ENCODE measurements at regions not wholly inside any gene's neighbourhood (a gene's known extent, or its start where the extent isn't known, plus 50 kb on each side); places are given as distances from the start of the nearest gene placed in this dataset.
A peak's percentile ranks its signal among the peaks of the same experiment; 100 is the strongest.
"Not testable (repeated sequence)": the region's sequence is repeated elsewhere in the genome, so short reads cannot be mapped to it uniquely, and the experiment has no call there.

DNA sequence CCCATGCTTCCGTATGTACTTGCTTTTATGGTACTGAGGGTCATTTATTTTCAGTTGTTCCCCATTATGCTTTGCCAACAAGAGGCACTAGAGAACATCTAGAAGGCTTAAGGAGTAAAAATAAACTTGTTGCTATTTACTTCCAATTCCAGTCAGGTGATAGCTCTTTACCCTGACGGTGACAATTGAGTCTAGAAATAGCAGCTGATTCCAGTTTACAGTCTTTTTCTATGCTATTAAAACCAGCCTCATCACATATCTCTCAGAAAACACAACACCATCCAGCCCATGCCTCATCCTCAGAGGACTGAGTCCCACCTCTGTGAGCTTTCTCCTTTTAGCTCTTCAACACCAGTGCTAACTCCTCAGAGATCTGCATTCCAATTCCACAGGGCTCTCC lies 327.0 kb downstream of the GPD2 start:
- Mint-ChIP-seq H3K4me1 (ENCODE audit: low read depth) (no peaks in the 10 kb centered on the region), H3K27me3 (ENCODE audit: low read depth) (no peaks in the 10 kb centered on the region), H3K9me3 (peaks cover 0 to 4% of the 10 kb centered on the region in 2 donors), H3K36me3 (ENCODE audit: insufficient read depth in 2 of 2) (no peaks in the 10 kb centered on the region), H3K4me3 (no peak overlapping the region), H3K27ac (no peak overlapping the region)
- no peak for ATAC-seq (replicated peaks in 1 of 2)
- DNase-seq, result no peak

DNA sequence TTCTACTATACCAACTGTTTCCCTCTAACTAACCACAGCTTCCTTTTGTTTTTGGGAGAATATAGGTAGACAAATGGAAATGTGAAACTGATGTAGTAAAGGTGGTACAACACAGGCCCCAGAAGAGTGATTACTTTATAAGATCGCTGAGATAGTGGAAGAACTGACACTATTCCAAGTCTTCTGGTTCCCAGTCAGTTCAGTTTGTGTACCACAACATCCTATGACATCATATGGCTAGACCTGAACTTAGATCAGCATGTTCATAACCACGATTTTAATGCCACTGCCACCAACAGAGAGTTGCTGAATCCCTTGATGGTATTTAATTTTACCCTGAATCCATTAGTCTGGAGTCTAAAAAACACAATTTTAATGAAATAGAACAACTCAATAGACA lies 328.9 kb downstream of the GPD2 start:
- ATAC-seq (replicated peaks in 1 of 2) (no peak), DNase-seq (no peak)
- no peaks in the 10 kb centered on the region for H3K4me1 Mint-ChIP-seq (ENCODE audit: low read depth)
- no peak overlapping the region for H3K27ac Mint-ChIP-seq
- H3K27me3 Mint-ChIP-seq (ENCODE audit: low read depth), result no peaks in the 10 kb centered on the region
- H3K4me3 Mint-ChIP-seq, result no peak overlapping the region
- peaks cover 1 to 7% of the 10 kb centered on the region in 2 donors for H3K9me3 Mint-ChIP-seq
- no peaks in the 10 kb centered on the region for H3K36me3 Mint-ChIP-seq (ENCODE audit: insufficient read depth in 2 of 2)

DNA sequence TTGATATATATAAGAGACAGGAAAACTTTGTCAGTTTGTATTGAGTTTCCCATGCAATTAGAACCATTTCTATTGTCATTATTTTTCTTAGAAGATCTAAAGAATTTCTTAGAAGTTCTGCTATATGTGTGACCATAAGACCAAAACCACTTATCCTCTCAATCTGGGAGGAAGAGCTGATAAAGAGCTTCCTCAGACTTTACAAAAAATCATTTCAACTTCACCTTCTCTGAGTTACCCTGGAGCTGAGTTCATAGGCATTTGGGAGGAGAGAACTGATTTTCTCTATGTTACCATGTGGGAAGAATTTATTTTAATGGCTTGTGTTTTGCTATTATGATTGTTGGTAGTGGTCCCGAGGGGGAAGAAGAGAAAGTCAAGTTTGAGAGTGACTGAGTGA lies 329.3 kb downstream of the GPD2 start:
- Mint-ChIP-seq H3K36me3 (ENCODE audit: insufficient read depth in 2 of 2) (no peaks in the 10 kb centered on the region), H3K4me3 (no peak overlapping the region), H3K4me1 (ENCODE audit: low read depth) (no peaks in the 10 kb centered on the region), H3K9me3 (peaks cover 1 to 7% of the 10 kb centered on the region in 2 donors), H3K27ac (no peak overlapping the region), H3K27me3 (ENCODE audit: low read depth) (no peaks in the 10 kb centered on the region)
- no peak for DNase-seq
- ATAC-seq (replicated peaks in 1 of 2), result no peak

DNA sequence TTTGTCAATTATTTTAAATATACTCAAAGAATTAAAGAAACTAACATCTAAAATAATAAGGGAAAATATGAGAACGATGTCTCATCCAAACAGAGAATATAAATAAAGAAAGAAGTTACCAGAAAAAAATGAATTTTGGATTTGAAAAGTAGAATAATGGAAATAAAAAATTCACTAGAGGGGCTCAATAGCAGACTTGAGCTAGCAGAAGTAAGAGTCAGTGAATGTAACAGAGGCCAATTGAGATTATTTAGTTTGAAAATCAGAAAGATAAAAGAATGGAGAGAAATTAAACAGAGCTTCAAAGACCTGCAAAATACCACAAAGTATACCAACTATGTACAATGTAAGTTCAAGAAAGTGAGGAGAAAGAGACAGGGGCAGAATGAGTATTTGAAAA lies 333.6 kb downstream of the GPD2 start:
- no peak for ATAC-seq (replicated peaks in 1 of 2)
- DNase-seq, result no peak
- no peaks in the 10 kb centered on the region for H3K36me3 Mint-ChIP-seq (ENCODE audit: insufficient read depth in 2 of 2)
- H3K9me3 Mint-ChIP-seq, result peaks cover 1 to 4% of the 10 kb centered on the region in 2 donors
- H3K27ac Mint-ChIP-seq, result no peak overlapping the region
- no peak overlapping the region for H3K4me3 Mint-ChIP-seq
- no peaks in the 10 kb centered on the region for H3K4me1 Mint-ChIP-seq (ENCODE audit: low read depth)
- no peaks in the 10 kb centered on the region for H3K27me3 Mint-ChIP-seq (ENCODE audit: low read depth)

DNA sequence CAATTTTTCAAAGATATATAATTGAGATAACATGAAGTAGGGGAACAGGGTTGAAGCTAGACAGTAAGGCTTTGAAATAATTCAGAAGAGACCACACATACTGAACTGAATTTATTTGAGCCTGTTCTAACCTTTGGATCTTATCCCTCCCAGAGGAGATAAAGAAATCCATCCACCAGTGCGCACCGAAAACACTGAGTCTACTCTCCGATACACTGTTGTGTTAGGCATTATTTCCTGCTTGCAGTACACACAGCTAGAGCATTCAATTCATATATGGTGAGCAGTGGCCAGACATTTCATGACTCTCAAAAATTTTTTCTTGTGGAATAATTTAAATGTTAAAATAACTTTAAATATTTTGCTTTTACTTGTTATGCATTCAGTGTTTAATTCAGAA lies 342.7 kb downstream of the GPD2 start:
- Mint-ChIP-seq H3K27ac (no peak overlapping the region), H3K9me3 (peaks cover 0 to 1% of the 10 kb centered on the region in 2 donors), H3K36me3 (ENCODE audit: insufficient read depth in 2 of 2) (no peaks in the 10 kb centered on the region), H3K27me3 (ENCODE audit: low read depth) (no peaks in the 10 kb centered on the region), H3K4me3 (no peak overlapping the region), H3K4me1 (ENCODE audit: low read depth) (no peaks in the 10 kb centered on the region)
- DNase-seq (no peak), ATAC-seq (replicated peaks in 1 of 2) (no peak)

DNA sequence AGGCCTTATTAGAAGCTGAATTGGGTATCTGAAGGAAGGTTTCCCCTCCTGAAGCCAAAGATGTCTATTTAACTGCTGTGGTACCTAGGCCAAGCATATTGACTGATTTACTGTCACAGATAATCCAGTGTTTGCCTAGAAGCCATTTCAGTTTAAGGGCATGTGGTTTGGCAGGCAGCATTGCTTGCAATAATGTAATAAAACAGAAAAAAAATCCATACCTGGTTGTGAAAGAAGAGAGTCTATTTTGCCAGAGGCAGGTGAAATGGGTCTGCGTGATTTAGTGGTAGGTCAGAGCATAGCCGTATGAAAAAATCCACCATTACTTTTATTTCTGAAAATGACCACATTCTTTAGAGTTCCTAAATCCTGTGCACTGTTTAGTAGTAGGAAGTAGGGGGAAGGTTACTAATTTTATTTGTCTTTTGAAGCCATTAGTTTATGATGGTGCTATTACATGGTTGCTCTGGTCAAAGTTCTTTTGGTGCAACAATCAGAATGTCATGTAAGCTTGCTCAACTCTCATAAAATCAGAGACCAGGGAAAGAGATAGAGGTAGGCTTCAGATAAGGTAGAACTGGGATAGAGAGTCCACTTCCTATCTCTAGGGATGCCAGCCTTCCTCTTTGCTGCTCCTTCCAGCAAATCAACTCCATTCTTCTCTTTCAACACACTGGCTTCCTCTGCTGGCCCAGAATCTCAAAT lies 343.4 kb downstream of the GPD2 start:
- Mint-ChIP-seq H3K4me1 (ENCODE audit: low read depth) (no peaks in the 10 kb centered on the region), H3K27ac (no peak overlapping the region), H3K27me3 (ENCODE audit: low read depth) (no peaks in the 10 kb centered on the region), H3K4me3 (no peak overlapping the region), H3K9me3 (peaks cover 0 to 1% of the 10 kb centered on the region in 2 donors), H3K36me3 (ENCODE audit: insufficient read depth in 2 of 2) (no peaks in the 10 kb centered on the region)
- ATAC-seq (replicated peaks in 1 of 2) (no peak), DNase-seq (no peak)

DNA sequence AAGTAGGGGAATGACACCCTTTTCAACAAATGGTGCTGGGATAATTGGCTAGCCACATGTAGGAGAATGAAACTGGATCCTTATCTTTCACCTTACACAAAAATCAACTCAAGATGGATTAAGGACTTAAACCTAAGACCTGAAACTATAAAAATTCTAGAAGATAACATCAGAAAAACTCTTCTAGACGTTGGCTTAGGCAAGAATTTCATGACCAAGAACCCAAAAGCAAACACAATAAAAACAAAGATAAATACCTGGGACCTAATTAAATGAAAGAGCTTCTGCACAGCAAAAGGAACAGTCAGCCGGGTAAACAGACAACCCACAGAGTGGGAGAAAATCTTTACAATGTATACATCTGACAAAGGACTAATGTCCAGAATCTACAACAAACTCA lies 345.5 kb downstream of the GPD2 start:
- H3K36me3 Mint-ChIP-seq (ENCODE audit: insufficient read depth in 2 of 2); ATAC-seq (replicated peaks in 1 of 2); H3K27ac Mint-ChIP-seq; DNase-seq; H3K27me3 Mint-ChIP-seq (ENCODE audit: low read depth); H3K4me3 Mint-ChIP-seq; H3K4me1 Mint-ChIP-seq (ENCODE audit: low read depth); H3K9me3 Mint-ChIP-seq: not testable (repeated sequence)

DNA sequence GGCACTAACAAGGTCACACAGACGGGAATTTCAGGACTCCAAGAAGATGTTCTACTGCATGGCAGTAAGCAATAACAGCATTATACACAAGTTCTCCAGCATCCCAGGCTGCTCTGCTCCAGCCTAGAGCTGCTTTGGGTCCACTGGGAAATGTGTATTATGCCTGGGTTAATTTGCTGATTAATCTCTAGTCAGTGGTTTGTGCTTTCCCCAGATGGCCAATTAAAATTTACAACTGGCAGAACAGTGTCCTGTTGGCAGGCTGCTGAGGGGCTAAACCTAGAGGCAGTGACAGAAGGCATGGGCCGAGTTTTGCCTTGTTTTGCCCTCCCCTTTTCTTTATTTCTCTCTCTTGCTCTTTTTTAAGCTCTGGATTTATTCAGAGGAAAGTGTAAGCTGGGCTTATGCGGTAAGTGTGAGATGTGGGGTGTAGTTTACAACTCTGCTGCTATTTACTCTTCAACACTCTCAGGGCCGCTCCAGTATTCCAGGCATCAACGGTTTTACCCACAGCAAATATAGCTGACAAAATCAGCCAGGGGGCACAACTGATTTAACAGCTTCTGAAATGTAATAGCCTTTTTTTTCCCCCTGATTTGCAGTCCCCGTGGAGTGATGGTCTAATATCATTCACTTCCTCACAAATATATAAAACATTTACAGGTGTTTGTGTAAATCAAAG lies 348.0 kb downstream of the GPD2 start:
- ATAC-seq (replicated peaks in 1 of 2) (no peak), DNase-seq (no peak)
- no peak overlapping the region for H3K4me3 Mint-ChIP-seq
- H3K36me3 Mint-ChIP-seq (ENCODE audit: insufficient read depth in 2 of 2), result no peaks in the 10 kb centered on the region
- peaks cover 0 to 1% of the 10 kb centered on the region in 2 donors for H3K9me3 Mint-ChIP-seq
- H3K4me1 Mint-ChIP-seq (ENCODE audit: low read depth), result no peaks in the 10 kb centered on the region
- H3K27me3 Mint-ChIP-seq (ENCODE audit: low read depth), result no peaks in the 10 kb centered on the region
- H3K27ac Mint-ChIP-seq, result no peak overlapping the region

DNA sequence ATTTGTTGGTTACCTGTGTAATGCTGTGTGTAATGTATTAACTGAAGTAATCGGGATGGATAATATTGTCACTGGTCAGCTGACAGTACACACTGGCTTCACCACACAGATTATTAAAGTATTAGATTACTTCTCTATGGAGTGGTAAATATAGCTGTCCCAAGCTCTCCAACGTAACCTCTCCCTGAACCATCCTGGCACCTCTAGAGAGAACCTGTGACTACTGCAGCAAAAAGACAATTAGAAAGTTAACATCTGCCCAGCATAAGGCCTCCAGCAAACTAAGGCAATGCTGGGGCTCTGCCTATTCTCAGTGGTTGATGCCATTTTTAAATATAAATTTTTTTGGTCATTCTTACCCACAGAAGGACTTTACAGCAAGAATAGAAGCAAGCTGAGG lies 351.3 kb downstream of the GPD2 start:
- peaks cover 0 to 1% of the 10 kb centered on the region in 2 donors for H3K9me3 Mint-ChIP-seq
- H3K27me3 Mint-ChIP-seq (ENCODE audit: low read depth), result no peaks in the 10 kb centered on the region
- H3K36me3 Mint-ChIP-seq (ENCODE audit: insufficient read depth in 2 of 2), result no peaks in the 10 kb centered on the region
- no peak for DNase-seq
- H3K4me1 Mint-ChIP-seq (ENCODE audit: low read depth), result no peaks in the 10 kb centered on the region
- ATAC-seq (replicated peaks in 1 of 2), result no peak
- no peak overlapping the region for H3K27ac Mint-ChIP-seq
- H3K4me3 Mint-ChIP-seq, result no peak overlapping the region

DNA sequence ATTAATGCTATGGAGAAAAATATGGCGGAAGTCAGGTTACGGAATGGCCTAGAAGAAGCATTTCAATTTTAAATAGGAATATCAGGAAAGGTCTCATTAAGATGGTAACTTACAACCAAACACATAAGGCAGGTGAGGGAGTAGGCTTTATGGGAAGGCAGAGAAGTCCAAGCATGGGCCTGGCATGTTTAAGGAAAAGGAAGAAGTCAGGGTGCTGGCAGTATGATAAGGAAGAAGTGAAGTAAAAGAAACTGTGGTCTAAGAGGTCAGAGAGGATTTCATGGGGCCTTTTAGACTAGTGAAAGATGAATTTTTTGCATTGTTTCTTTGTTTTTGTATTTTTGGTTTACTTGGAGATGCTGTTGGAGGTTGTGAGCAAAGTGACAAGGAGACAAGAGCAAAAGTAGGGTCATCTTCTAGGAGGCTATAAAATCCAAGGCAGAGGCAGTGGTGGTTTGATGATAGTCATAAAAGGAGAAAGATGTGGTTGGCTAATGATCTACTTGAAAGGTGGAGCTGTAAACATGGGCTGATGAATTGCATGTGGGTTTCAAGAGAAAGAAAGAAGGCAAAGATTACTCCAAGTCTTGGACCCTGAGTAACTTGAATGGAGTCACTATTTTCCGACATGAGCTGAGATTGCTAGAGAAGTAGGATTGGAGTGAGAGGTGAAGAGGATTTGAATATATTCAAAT lies 354.3 kb downstream of the GPD2 start:
- ATAC-seq (replicated peaks in 1 of 2), result no peak
- DNase-seq, result no peak
- Mint-ChIP-seq H3K27ac (no peak overlapping the region), H3K9me3 (peaks cover 0 to 1% of the 10 kb centered on the region in 2 donors), H3K27me3 (ENCODE audit: low read depth) (no peaks in the 10 kb centered on the region), H3K4me1 (ENCODE audit: low read depth) (no peaks in the 10 kb centered on the region), H3K36me3 (ENCODE audit: insufficient read depth in 2 of 2) (no peaks in the 10 kb centered on the region), H3K4me3 (no peak overlapping the region)

DNA sequence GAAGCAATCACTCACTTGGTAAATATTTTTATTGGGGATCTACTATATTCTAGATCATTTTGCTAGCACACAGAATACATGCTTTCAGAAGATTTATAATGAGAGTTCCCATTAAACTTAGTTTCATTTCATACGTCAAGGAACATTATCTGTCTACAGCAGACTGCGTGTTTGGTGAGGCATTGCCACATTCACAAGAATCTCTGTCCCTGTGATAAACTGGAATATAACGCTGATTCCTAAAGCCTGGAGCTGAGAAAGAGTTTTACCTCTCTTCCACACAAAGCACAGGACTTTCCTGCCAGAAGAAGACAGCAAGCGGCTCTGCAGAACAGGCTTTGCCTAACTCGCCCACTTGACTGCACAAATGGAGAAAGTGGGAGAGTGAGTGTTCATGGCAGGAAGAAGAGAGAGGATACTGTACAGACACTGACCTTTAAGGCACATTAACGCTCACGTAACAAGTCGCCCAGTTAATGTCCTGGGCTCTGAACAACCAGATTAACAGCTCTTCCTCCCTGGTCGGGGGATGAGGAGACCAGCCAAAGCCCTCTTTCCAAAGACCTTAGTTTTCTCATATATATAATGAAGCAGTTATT lies 356.2 kb downstream of the GPD2 start:
- Mint-ChIP-seq H3K9me3 (no peaks in the 10 kb centered on the region), H3K27ac (no peak overlapping the region), H3K4me3 (no peak overlapping the region), H3K4me1 (ENCODE audit: low read depth) (no peaks in the 10 kb centered on the region), H3K36me3 (ENCODE audit: insufficient read depth in 2 of 2) (no peaks in the 10 kb centered on the region), H3K27me3 (ENCODE audit: low read depth) (no peaks in the 10 kb centered on the region)
- ATAC-seq (replicated peaks in 1 of 2) (no peak), DNase-seq (no peak)

DNA sequence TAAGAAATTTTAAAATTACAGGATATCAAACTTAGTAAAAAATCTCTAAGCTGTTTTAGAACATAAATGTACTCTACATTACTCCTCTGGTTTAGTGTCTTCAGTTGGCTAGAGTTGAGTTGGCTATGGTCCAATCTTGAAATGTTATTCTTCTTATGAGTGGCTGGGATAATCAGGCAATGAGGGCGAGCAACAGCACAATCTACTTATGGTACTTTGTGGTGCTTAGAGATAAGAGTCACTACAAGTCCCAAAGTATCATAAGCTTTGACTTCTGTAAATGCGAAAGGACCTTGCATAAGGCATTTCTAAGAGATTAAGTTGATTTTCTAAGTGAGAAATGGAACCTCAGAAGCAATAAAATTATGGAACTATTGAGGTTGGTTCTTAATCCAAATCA lies 361.7 kb downstream of the GPD2 start:
- no peaks in the 10 kb centered on the region for H3K27me3 Mint-ChIP-seq (ENCODE audit: low read depth)
- no peak overlapping the region for H3K4me3 Mint-ChIP-seq
- DNase-seq, result no peak
- ATAC-seq (replicated peaks in 1 of 2), result no peak
- no peaks in the 10 kb centered on the region for H3K9me3 Mint-ChIP-seq
- no peak overlapping the region for H3K27ac Mint-ChIP-seq
- no peaks in the 10 kb centered on the region for H3K36me3 Mint-ChIP-seq (ENCODE audit: insufficient read depth in 2 of 2)
- H3K4me1 Mint-ChIP-seq (ENCODE audit: low read depth), result no peaks in the 10 kb centered on the region

DNA sequence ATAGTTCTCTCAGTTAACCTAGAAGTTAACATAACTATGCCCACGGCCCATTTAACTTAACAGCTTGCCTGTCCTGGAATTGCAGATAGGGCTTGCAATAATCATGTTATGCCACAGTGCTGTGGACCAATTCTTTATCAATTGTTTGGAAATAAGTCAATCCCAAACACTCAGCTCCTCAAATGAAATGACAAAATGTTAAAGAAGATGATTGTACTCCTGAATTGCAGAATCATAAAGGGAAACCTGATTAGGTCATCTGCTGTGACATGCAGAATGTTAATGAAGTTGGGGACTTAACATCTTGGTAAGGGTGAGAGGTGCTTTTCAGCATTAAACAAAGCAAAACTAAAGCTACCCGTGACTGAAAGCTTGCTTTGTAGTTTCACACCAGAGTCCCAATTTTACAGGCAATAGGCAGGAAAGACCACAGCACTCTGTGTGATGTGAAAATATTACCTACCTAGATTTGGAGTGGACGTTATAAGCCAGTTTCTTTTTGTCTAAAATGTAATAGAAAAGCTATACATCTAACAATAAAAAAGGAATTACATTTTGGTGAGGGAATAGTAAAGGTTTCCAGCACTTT lies 364.0 kb downstream of the GPD2 start:
- H3K27me3 Mint-ChIP-seq (ENCODE audit: low read depth), result peaks cover 8% of the 10 kb centered on the region
- no peaks in the 10 kb centered on the region for H3K4me1 Mint-ChIP-seq (ENCODE audit: low read depth)
- no peaks in the 10 kb centered on the region for H3K36me3 Mint-ChIP-seq (ENCODE audit: insufficient read depth in 2 of 2)
- DNase-seq (no peak), ATAC-seq (replicated peaks in 1 of 2) (peak in 1 of 2 donors; percentile 60)
- no peak overlapping the region for H3K4me3 Mint-ChIP-seq
- no peak overlapping the region for H3K27ac Mint-ChIP-seq
- no peaks in the 10 kb centered on the region for H3K9me3 Mint-ChIP-seq

Data from activated T-cell treated with anti-CD3 and anti-CD28 coated beads, Interleukin-2, amount 50 U/mL, for 72 hours (primary cell).